ENCODE measurements at regions not wholly inside any gene's neighbourhood (a gene's known extent, or its start where the extent isn't known, plus 50 kb on each side); places are given as distances from the start of the nearest gene placed in this dataset.
"Not testable (repeated sequence)": the region's sequence is repeated elsewhere in the genome, so short reads cannot be mapped to it uniquely, and the experiment has no call there.

DNA sequence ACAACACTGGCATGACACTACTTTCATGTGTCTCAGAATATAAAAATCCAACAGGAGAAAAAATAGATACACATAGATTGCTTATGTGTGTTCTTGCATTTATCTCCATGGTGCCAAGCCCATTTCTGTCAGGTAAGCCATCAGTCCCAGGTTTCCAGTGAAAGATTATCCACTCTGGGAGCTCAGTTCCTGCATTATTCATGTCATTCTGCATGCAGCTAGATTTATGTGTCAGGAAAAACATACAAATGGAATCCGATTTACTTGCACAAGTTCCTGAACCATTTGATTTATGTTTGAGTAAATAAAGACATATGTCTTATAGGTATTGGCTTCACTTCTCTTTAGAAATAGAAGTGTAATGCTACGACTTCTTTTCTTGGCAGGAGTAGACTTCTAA is 569.7 kb downstream of the KCNJ2 start:
- no peak for DNase-seq (ENCODE audit: low spot score)

DNA sequence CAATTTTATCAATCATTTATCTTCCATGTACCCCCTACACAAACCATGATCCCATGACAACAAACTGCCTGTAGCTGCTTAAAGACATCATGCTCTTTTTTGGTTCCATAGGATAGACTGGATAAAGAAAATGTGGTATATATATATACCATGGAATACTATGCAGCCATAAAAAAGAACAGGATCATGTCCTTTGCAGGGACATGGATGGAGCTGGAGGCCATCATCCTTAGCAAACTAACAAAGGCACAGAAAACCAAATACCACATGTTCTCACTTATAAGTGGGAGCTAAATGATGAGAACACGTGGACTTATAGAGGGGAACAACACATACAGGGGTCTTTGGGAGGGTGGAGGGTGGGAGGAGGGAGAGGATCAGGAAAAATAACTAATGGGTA is 577.2 kb downstream of the KCNJ2 start:
- DNase-seq (ENCODE audit: low spot score), result not testable (repeated sequence)

- no peak for DNase-seq (ENCODE audit: low spot score)
Observed at GRCh38 chr17:70750983-70751382, 581.7 kb downstream of the KCNJ2 start.

DNA sequence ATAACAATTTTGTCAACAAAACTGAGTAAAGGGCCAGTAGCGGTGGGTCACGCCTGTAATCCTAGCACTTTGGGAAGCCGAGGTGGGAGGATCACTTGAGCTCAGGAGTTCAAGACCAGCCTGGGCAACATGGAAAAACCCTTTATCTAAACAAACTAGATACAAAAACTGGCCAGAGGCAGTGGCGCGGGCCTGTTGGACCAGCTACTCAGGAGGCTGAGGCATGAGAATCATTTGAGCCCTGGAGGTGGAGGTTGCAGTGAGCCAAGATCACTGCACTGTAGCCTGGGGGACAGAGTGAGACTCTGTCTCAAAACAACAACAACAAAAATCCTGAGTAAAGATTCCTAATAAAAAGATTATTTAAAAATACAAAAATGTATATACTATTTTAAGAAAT is 583.1 kb downstream of the KCNJ2 start:
- not testable (repeated sequence) for DNase-seq (ENCODE audit: low spot score)

- peak; percentile 26 for DNase-seq (ENCODE audit: low spot score)
Observed at GRCh38 chr17:70752966-70753467, 583.7 kb downstream of the KCNJ2 start.

GRCh38 chr17:70763018-70763417 is 593.7 kb downstream of the KCNJ2 start:
- no peak for DNase-seq (ENCODE audit: low spot score)

GRCh38 chr17:70767102-70767701 is 597.9 kb downstream of the KCNJ2 start:
- DNase-seq (ENCODE audit: low spot score), result peak; percentile 48

GRCh38 chr17:70769956-70770355 is 600.6 kb downstream of the KCNJ2 start:
- DNase-seq (ENCODE audit: low spot score), result no peak

DNA sequence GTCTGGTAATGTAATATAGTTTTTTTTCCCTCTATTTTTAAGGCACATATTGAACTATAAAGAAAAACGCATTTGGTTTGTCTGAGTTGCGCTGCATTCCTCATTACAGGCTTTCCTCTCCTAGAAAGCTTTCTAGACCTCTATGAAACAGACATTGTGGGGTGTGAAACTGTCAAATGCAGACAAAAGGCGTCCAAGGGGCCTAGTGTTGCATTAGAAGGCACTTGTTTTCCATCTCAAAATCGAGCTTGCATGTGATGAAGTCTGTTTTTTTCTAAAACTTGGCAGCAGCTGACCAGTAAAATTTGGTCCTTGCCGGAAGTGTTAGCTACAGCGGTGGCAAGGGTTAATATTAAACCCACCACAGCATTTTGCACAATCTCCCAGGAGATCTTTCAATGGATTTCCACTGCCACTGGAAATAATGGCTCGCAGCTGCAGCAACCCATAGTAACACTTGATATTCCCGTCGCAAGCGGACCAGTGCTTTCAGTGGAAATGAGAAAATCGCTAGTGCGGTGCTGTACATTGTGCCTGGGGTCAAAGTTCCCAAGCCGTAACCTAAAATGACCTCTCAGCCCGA is 602.6 kb downstream of the KCNJ2 start:
- DNase-seq (ENCODE audit: low spot score), result no peak

DNA sequence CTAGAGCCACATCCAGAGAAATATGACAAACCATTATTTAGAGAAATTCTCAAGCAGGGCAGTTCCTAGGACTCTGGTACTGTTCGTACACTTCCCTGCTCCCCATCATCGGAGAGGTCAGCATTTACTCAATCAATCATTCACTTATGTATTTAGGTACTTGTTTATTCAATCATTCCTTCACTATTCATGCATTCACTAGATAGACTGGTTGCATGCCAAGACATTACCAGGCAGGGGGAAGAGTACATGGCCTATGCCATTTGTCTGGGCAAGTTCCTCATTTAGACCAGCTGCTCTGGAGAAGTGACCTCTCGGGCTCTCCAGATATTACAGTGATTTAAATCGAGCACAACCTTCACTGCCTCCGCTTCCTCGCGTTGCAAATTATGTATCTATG is 603.4 kb downstream of the KCNJ2 start:
- no peak for DNase-seq (ENCODE audit: low spot score)

DNA sequence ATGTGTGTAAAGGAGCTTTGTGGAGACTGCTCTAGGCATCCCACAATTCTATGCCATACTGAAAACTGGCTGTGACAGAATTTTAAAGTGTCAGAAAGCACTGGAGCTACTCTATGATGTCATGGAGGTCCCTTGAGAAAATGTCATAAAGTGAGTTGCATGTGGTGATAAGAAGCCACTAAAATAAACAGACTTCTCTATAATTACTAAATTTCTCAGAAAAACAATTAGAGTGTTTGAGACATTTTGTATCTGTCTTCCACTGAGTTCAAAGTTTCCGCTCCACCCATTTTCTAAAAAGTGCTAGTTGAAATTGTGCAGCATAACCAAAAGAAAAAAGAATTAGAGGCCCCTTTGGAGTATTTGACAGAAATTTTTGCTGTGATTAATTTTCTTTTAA is 603.9 kb downstream of the KCNJ2 start:
- no peak for DNase-seq (ENCODE audit: low spot score)

DNA sequence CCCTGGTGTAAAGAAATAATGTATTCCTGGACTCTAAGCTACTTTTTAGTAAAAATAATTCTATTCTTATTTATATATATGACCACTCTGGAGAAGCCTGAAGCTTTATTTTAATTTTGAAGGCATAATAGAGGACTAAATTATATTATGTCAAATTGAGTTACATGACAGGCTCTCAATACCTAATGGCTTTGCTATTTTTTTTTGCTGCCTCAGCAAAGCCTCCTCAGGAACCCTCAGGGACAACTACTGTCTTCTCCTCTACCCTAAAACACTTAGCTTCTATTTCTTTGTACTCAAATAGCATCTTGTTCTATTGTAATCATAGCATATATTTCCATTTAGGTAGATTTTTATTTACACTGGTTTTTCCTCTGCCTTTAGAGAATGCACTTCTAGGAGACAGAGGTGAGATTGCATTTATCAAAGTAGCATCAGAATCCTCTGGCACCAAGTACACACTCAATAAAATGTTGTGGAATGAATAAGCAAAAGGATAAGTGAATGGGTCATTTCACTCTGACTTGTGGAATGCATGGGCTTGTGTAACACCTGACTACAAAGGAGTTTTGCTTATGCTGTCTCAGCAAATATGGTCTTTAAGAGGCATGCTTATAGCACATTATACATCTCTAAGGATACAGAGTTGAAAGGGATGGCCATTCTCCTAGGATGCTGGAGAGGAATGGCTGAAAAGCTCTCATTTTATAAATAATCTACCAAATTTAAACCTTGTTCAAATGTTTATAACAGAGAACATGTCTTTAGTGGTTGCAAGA is 605.2 kb downstream of the KCNJ2 start:
- no peak for DNase-seq (ENCODE audit: low spot score)

GRCh38 chr17:70775679-70776078 is 606.3 kb downstream of the KCNJ2 start:
- DNase-seq (ENCODE audit: low spot score), result no peak

DNA sequence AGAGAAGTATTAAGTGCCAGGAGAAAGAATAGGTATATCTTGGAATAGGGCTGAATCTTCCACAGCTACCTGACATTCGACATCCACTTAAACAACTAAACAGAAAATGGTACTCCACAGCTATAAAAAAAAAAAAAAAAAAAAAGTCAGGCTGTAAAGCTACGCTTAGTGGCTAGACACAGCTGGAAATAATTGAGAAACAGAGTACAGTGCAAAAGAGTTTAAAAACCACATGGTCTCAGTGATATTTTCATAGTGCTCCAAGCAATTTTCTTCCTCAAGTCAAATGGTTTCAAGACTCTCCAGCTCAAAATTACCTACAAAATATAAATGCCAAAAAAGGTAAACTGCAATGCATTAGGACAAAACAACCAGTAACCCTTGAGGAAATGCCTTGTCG is 607.1 kb downstream of the KCNJ2 start:
- DNase-seq (ENCODE audit: low spot score), result no peak

GRCh38 chr17:70780031-70780430 is 610.7 kb downstream of the KCNJ2 start:
- no peak for DNase-seq (ENCODE audit: low spot score)

DNA sequence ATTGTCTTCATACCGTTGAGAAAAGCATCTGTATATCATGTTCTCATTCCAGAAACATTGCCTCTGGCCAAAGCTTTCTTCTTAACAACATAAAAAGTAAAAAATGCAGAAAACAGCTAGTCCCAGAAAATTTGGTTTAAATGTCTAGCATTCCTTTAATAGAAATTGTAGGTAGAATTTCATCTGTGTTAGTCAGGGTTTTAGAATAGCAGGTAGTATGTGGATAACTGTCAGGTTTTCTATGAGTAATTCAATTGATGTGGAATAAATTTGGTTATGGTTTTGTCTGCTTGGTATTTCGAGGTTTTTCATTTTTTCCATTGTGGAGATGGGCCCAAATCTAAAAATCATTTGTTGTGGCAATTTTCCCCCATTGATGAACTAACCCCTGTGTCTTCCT is 616.7 kb downstream of the KCNJ2 start:
- no peak for DNase-seq (ENCODE audit: low spot score)

- DNase-seq (ENCODE audit: low spot score), result no peak
Observed at GRCh38 chr17:70787721-70788300, 618.5 kb downstream of the KCNJ2 start.

DNA sequence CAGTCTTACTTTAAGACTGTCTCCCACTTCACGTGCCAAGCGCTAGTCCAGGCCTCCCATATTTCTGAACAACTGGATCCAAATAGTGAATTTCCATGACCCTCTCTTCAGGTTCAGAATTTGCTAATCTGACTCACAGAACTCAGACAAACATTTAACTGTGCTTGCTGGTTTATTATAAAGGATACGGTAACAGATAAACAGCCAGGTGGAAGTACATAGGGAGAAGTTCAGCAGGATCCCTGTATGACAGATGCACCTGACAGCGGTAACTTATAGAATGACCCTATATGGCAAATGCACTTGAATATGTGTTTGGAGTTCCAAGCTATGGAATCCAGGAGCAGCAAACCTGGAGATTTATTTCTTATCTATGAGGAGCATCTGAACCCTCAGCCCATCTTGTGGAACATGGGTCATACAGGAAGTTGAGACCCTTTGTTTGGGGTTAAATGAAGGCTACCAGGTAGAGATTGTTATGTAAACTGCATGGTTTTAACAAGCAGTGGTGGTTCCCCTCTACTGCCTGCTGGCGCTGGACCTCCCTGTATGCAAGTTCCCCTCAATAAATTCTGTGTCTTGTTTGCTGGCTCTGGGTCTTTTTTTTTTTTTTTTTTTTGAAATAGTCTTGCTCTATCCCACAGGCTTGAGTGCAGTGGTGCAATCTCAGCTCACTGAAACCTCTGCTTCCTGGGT is 622.6 kb downstream of the KCNJ2 start:
- no peak for DNase-seq (ENCODE audit: low spot score)

GRCh38 chr17:70794738-70795137 is 625.4 kb downstream of the KCNJ2 start:
- DNase-seq (ENCODE audit: low spot score), result no peak

DNA sequence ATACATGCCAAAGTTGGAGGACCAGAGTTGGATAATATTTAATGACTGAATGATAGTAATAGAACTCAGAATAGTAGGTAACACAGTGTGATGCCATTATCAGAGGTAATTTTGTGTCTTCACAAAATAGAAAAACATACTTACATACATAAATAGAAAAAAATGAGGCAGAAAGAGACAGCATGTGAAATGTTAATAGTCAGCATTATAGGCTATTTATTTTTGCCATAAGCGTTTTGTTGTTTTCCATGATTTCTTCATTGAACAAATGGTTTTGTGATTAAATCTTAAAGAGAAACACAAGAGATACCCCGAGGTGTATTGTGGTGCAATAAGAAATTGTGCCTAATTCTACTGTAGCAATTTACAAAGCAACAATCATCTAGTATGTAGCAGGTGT is 626.3 kb downstream of the KCNJ2 start:
- DNase-seq (ENCODE audit: low spot score), result no peak

DNA sequence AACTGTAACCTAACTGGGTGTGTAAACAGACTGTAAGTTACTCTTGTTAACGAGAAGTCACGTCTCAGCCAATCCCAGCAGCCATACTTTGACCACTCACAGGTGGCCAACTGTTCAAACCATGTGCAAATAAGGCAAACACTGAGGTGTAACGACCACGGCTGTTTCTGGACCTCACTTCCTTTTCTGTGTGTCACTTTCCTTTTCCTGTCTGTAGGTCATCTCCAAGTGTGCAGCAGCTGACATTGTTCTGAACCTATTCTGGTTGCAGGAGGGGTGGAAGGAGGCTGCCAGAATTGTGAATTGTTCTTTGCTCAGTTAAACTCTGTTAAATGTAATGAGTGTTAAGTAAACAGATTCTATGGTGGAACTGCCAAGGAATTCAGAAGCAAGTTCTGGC is 627.4 kb downstream of the KCNJ2 start:
- DNase-seq (ENCODE audit: low spot score), result no peak

DNA sequence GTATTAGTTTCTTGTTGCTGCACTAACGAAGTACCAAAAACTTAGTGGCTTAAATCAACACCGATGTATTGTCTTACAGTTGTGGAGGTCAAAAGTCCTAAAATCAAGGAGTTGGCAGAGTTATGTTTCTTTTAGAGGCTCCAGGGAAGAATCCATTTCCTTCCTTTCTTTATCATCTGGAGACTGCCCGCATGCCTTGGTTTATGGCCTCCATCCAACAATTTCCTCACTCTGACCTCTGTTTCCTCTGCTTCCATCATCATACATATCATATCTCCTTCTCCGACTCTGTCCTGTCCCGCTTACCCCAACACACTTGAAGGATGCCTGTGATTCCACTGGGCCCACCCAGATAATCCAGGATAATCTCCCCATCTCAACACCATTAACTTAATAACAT is 627.8 kb downstream of the KCNJ2 start:
- DNase-seq (ENCODE audit: low spot score), result no peak
